HG02642 (cell line): ENCODE measurements at regions not wholly inside any gene's neighbourhood (a gene's known extent, or its start where the extent isn't known, plus 50 kb on each side); places are given as distances from the start of the nearest gene placed in this dataset.
A peak's percentile ranks its signal among the peaks of the same experiment; 100 is the strongest.

Experiments used
- ATAC-seq: cut with Tn5 transposase; IDR thresholded peaks from one replicate; pipeline ENCODE4 v1.9.1; 2021; ENCODE audit warnings: mild to moderate bottlenecking; ENCODE audit not compliant: unreplicated experiment, poor library complexity

DNA sequence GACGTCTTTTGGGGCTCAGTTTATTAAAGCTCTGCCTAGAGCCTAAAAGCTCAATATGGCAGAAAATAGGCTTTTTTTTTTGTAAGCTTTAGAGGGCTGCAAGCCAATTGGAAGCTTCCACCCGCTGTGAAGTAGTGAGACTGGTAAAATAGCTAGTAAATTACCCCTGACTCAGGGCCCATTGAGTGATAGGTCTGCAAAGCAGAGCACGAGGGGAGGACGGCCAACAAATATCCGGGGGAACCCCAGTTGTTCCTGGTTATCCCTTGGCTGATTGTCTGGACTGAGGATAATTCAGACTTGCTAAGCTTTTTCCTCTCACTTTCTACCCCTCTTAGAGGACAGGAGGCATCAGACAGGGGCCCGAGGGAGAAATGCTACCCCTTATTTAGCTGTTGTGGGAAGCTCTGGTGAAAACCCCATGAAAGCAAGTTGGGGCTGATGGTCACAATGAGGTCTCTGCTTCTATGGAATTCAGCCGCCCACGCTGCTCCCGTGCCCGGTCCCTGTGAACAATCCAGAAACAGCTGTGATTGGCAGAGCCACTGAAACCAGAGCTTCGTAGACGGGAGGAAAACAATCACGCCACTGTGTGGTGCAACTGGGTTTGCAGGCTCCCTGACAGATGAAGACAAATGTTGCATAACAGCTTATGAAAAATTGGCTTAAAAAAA lies 141.9 kb upstream of the LGALSL start:
- ATAC-seq, result no peak

- no peak for ATAC-seq
Observed at GRCh38 chr2:64312622-64313397, 141.2 kb upstream of the LGALSL start.

DNA sequence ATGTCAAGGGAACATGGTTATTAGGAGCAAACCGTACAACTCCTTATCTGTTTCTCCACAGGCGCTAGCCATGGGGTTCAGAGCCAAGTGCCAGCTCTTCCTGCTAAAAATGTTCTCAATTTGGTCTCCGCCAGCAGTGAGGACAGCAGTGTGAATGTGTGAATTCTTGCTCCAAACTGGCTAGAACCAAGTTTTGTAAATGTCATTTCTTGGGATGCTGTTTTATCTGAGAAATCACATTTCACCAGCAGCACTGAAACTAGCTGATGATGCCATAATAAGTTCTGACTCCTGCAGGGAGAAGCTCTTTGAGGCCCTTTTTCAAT lies 140.6 kb upstream of the LGALSL start:
- no peak for ATAC-seq

GRCh38 chr2:64315291-64315960 lies 138.5 kb upstream of the LGALSL start:
- ATAC-seq, result no peak

- no peak for ATAC-seq
Observed at GRCh38 chr2:64317707-64318475, 136.1 kb upstream of the LGALSL start.

DNA sequence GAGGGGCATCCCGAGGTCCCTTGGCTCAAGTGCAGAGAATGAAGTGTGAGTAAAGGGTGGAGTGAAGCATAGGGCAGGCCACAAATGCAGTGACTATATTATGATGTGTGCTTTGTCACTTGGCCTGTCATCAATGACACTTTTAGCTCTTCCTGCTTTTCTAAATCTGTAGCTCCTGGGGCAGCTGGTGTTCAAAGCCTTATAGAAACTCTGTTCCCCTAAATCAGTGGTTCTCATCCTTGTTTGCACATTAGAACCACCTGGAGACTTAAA lies 135.6 kb upstream of the LGALSL start:
- no peak for ATAC-seq

DNA sequence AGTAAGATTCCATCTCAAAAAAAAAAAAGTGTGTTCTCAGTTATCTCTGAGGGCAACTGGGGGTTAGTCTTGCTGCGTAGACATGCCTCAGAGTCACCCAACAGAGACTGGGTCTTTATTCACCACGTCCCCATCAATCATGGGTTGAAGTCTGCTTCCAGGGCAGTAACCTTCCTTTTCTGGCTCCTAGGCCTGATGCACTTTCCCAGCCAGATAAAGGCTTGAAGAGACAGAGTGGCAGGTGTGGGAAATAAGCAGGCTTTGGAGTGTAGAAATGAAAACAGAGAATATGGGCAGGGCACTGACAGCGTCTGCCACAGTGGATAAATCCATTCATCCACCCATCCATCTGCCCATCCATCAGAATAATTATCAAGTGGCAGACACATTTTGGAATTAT lies 134.1 kb upstream of the LGALSL start:
- no peak for ATAC-seq

DNA sequence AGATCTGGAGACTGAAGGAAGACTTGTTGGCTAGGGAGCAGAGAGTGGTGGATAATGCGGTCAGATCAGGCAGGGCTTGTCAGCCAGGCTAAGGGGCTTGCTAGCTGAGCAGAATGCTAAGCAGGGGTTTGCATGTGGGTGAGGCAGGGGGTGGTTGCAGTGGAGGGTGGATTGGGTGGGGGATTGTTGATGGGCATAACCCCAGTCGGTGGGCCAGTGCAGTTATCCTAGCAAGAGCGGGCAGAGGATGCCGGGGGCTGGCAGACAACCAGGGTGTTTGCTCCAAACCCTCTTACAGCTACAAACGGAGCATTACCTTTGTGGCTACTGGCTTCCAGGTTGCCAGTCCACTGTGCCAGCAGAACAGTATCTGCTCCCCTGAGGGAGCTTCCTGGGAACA lies 131.5 kb upstream of the LGALSL start:
- no peak for ATAC-seq

- no peak for ATAC-seq
Observed at GRCh38 chr2:64323197-64323596, 130.8 kb upstream of the LGALSL start.

- no peak for ATAC-seq
Observed at GRCh38 chr2:64324746-64325410, 129.1 kb upstream of the LGALSL start.

DNA sequence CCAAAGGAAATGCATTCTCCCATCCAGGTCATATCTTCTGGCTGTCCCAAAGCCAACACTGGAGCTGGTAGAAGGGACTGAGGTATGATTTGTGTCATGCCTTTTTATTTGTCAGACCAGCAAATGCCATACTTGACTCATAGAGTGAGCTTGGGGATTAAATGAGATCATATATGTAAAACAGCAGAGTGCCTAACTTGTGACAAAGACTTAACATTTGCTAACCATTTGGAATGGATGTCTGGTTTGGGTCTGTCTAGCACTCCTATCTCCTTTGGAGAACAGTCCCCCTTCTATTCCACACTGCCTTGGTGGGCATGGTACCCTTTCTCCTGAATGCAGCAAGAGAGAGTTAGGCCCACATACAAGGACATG lies 128.5 kb upstream of the LGALSL start:
- peak; percentile 3 for ATAC-seq

DNA sequence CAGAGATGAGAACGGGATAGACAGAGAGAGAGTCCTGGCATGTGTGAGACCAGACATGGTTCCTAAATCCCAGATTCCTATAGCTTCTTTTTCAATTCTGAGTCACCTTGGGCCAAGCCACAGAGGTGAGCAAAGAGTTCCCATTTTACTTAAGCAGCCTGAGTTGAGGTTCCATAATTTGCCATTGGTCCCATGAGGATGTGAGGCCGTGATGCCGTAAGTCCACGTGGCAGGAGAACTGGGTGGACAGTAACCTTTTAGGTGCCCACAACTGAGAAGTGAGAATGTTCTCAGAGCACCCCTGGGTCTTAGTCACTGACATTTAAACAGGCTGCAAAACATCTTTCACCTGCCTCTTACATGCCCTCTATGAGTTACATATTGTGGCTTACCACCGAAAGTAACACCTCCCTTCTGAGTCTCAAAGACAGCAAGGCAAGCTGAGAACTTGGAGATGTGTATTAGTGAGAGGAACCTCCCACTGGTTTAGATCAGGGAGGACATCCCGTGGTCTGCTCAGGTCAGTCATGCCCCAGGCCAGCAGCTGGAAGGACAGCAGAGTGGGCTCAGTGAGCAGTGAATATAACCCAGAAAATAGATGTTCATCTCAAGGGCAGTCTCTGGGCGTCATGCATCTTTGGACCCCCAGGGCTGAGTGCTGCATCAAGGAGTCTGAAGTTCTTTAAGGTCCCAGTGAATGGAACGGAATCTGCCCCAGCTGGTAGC lies 127.9 kb upstream of the LGALSL start:
- ATAC-seq, result peak; percentile 87

DNA sequence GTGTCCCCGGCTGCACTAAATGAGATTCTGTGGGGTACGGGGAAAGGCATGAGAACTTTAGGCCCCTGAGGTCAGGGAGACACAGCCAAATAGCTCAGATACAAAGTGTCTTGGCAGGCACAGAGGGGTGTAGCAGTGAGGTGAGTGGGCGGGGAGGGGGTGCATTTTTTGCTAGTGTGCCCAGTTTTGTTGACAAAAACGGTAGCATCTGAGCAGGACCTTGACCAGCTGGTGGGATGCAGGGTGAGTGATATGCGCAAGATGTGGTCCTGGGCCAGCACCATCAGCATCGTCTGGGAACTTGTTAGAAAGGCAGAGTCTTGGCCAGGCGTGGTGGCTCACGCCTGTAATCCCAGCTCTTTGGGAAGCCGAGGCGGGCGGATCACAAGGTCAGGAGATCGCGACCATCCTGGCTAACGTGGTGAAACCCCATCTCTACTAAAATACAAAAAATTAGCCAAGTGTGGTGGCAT lies 127.3 kb upstream of the LGALSL start:
- ATAC-seq, result no peak

GRCh38 chr2:64327129-64327509 lies 126.8 kb upstream of the LGALSL start:
- ATAC-seq, result no peak

GRCh38 chr2:64327510-64328414 lies 126.2 kb upstream of the LGALSL start:
- no peak for ATAC-seq

DNA sequence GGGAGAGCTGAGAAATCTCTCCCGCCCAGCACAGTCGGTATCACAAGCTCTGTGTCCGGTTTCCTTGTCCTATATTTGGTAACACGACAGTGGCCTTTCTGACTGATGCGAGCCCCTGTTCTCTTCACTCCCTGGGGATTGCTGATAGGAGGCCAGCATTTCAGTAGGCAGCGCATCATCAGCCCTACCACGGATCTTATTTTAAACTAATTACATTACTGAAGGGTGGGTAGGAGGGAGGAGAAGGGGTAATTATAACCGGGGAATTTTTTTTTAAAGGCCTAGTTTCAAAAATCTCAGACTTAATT lies 125.6 kb upstream of the LGALSL start:
- ATAC-seq, result no peak

DNA sequence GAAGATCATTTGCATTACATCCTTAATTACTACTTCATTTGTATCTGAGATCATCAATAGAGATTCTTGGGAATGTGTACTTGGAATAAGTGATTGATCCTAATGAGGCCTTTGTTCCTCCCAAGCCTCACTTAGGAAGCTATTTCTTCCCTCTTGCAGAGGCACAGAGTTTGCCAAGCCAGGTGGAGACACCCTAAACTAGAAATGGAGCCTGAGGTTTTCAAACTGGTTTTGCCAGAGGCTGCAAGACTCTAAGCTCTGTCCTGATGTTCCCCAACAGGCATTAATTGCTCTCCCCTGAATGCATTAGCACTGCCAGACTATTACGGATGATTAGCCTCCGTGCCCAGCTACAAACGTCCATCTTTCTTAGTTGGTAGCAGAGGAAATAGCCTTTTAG lies 125.2 kb upstream of the LGALSL start:
- no peak for ATAC-seq

DNA sequence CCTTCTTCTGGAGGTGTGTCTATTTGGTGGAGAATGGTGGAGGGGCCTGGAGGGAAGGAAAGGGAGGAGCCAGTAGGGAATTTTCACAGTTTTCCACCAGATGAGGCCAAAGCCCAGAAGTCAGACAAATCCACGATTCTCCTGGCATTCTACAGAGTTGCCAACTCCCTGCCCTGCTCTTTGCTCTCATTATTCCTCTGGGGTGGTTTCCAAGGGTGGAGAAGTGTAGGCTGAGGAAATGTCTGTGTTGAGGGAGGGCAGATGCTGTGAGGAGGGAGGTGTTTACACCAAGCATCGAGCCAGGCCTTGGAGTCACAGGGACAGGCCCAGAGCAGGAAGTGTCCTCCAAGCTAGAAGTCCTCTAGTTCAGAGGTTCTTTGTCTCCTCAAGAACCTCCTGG lies 124.1 kb upstream of the LGALSL start:
- ATAC-seq, result no peak
